ENCODE measurements at regions not wholly inside any gene's neighbourhood (a gene's known extent, or its start where the extent isn't known, plus 50 kb on each side); places are given as distances from the start of the nearest gene placed in this dataset.

- DNase-seq = no peak
- Histone ChIP-seq H3K9ac (ENCODE audit: low read depth, low read length) (no peak overlapping the region), H2BK15ac (ENCODE audit: low read depth, low read length) (no peak overlapping the region), H3K9me3 (ENCODE audit: control insufficient read depth, insufficient read depth, low read length) (peaks cover 14% of the 10 kb centered on the region; the same call in 1 of the 2 replicates), H4K20me1 (ENCODE audit: insufficient read depth, low read length) (no peaks in the 10 kb centered on the region), H3K4me2 (ENCODE audit: low read depth, low read length) (no peak overlapping the region), H2AK9ac (replicated peaks; ENCODE audit: low read depth, low read length, poor library complexity) (no peak overlapping the region), H4K8ac (ENCODE audit: low read depth in 2 of 2, low read length in 2 of 2) (no peak overlapping the region), H3K23ac (ENCODE audit: low read depth, low read length) (no peak overlapping the region), H2BK20ac (ENCODE audit: low read depth, low read length) (no peak overlapping the region), H3K56ac (ENCODE audit: extremely low read depth, insufficient read depth, low read length) (no peak overlapping the region), H3K4me3 (ENCODE audit: insufficient read depth, low read depth, low read length) (no peak overlapping the region), H2AFZ (replicated peaks; ENCODE audit: low read length, poor library complexity) (no peak overlapping the region), H3K79me1 (ENCODE audit: low read depth in 1 of 2, low read length in 2 of 2) (no peaks in the 10 kb centered on the region), H3K36me3 (ENCODE audit: control insufficient read depth, insufficient read depth, low read length) (no peaks in the 10 kb centered on the region), H3K4me1 (ENCODE audit: control insufficient read depth, insufficient read depth, low read length) (no peaks in the 10 kb centered on the region), H3K14ac (replicated peaks; ENCODE audit: low read depth, low read length) (no peak overlapping the region), H4K5ac (ENCODE audit: low read depth, low read length) (no peak overlapping the region), H2BK5ac (ENCODE audit: low read depth, low read length, poor library complexity, severe bottlenecking) (no peak overlapping the region), H2AK5ac (ENCODE audit: low read depth, low read length) (no peak overlapping the region), H2BK120ac (ENCODE audit: low read depth, low read length) (no peak overlapping the region), H3K9me1 (ENCODE audit: insufficient read depth, low read length) (no peaks in the 10 kb centered on the region), H3K27ac (ENCODE audit: insufficient read depth, low read length) (no peak overlapping the region), H3K4ac (ENCODE audit: low read depth, low read length) (no peak overlapping the region), H4K91ac (ENCODE audit: insufficient read depth, low read depth, low read length) (no peak overlapping the region), H3K27me3 (ENCODE audit: control insufficient read depth, insufficient read depth, low read length) (no peaks in the 10 kb centered on the region), H3K18ac (ENCODE audit: low read depth, low read length) (no peak overlapping the region)
- no CpG with 5 or more reads among the region's 1 CpG for WGBS, 2 experiments (ENCODE audit: extremely low coverage in 2 of 2, insufficient read length in 1 of 2)
- no TSS peak for BruUV-seq (replicated peaks)
- in situ Hi-C loops (cut with MboI; ENCODE audit: low sequenced_read_pairs) = no loop called here
- ATAC-seq (ENCODE audit: low read depth) = no peak
- ChIA-PET POLR2A (ENCODE audit: unreplicated experiment) (no interaction called here), CTCF (no interaction called here)
- intact Hi-C loops (cut with micrococcal nuclease) = no loop called here
- TF ChIP-seq MAFK (IDR thresholded peaks at IDR 0.05; ENCODE audit: low read depth, low read length) (no peak), BHLHE40 (IDR thresholded peaks at IDR 0.05; ENCODE audit: low read depth, low read length) (no peak), CEBPB (IDR thresholded peaks at IDR 0.05; ENCODE audit: low read depth, low read length) (no peak), POLR2A (IDR thresholded peaks at IDR 0.05; ENCODE audit: low read depth, low read length) (no peak), MXI1 (IDR thresholded peaks at IDR 0.05; ENCODE audit: borderline replicate concordance, low read depth, low read length) (no peak), RCOR1 (IDR thresholded peaks at IDR 0.05; ENCODE audit: insufficient replicate concordance, low read length) (no peak), SMC3 (IDR thresholded peaks at IDR 0.05; ENCODE audit: low read depth, low read length) (no peak), CHD1 (IDR thresholded peaks at IDR 0.05; ENCODE audit: low read depth, low read length) (no peak), MAZ (IDR thresholded peaks at IDR 0.05; ENCODE audit: borderline replicate concordance, low read depth, low read length) (no peak), NFE2L2 (IDR thresholded peaks at IDR 0.05; ENCODE audit: low read depth, low read length) (no peak), USF2 (IDR thresholded peaks at IDR 0.05; ENCODE audit: low read depth, low read length) (no peak), ELK1 (IDR thresholded peaks at IDR 0.05; ENCODE audit: borderline replicate concordance, low read depth, low read length) (no peak), CTCF (conservative IDR thresholded peaks at IDR 0.05; ENCODE audit: low read depth, low read length) (no peak), FOS (IDR thresholded peaks at IDR 0.05; ENCODE audit: low read depth, low read length) (no peak), RAD21 (IDR thresholded peaks at IDR 0.05; ENCODE audit: low read length) (no peak), RFX5 (IDR thresholded peaks at IDR 0.05; ENCODE audit: low read depth, low read length) (no peak)
- dilution Hi-C loops (cut with HindIII; ENCODE audit: low sequenced_read_pairs, unreplicated experiment) = no loop called here
These were observed 198.5 kb downstream of the C6orf118 start for GRCh38 chr6:165110860-165111259.

Data from IMR-90 (cell line).